Hepatocyte (in vitro differentiated cells): ENCODE measurements at regions not wholly inside any gene's neighbourhood (a gene's known extent, or its start where the extent isn't known, plus 50 kb on each side); places are given as distances from the start of the nearest gene placed in this dataset.
A peak's percentile ranks its signal among the peaks of the same experiment; 100 is the strongest.

Experiments
- DNase-seq: peaks from one replicate; pipeline ENCODE4 v3.0.0-alpha.2; 2016; ENCODE audit warnings: low spot score
- H2AFZ ChIP-seq: fragments of 200-600 bp; sonication (generic); 2 replicates; pipeline ENCODE4 v1.6.0; 2016; ENCODE audit warnings: antibody characterized with exemption, mild to moderate bottlenecking
- H3K27ac ChIP-seq: fragments of 200-600 bp; sonication (generic); 2 replicates; pipeline ENCODE4 v1.5.1; 2016; ENCODE audit warnings: mild to moderate bottlenecking
- H3K27me3 ChIP-seq: fragments of 200-600 bp; sonication (generic); 2 replicates; pipeline ENCODE4 v1.6.1; 2016
- H3K36me3 ChIP-seq: fragments of 200-600 bp; sonication (generic); replicated peaks from 2 replicates; pipeline ENCODE4 v1.5.1; 2016; ENCODE audit warnings: low read depth; ENCODE audit not compliant: insufficient read depth
- H3K4me1 ChIP-seq: fragments of 200-600 bp; sonication (generic); 2 replicates; pipeline ENCODE4 v1.5.1; 2016; ENCODE audit warnings: mild to moderate bottlenecking, moderate library complexity; ENCODE audit not compliant: insufficient read depth
- H3K4me2 ChIP-seq: fragments of 200-600 bp; sonication (generic); 2 replicates; pipeline ENCODE4 v1.6.0; 2016
- H3K4me3 ChIP-seq: fragments of 200-600 bp; sonication (generic); 2 replicates; pipeline ENCODE4 v1.5.1; 2016; ENCODE audit warnings: mild to moderate bottlenecking
- H3K79me2 ChIP-seq: fragments of 200-600 bp; sonication (generic); 2 replicates; pipeline ENCODE4 v1.6.0; 2017; ENCODE audit warnings: mild to moderate bottlenecking
- H3K9me2 ChIP-seq: fragments of 200-600 bp; sonication (generic); replicated peaks from 2 replicates; pipeline ENCODE4 v1.6.0; 2017; ENCODE audit warnings: mild to moderate bottlenecking; ENCODE audit not compliant: insufficient read depth
- H3K9me3 ChIP-seq: fragments of 200-600 bp; sonication (generic); 2 replicates; pipeline ENCODE4 v1.5.1; 2016; ENCODE audit warnings: low read depth, mild to moderate bottlenecking
- H4K20me1 ChIP-seq: fragments of 200-600 bp; sonication (generic); 2 replicates; pipeline ENCODE4 v1.6.0; 2016; ENCODE audit warnings: mild to moderate bottlenecking; ENCODE audit not compliant: insufficient read depth, poor library complexity, severe bottlenecking
- EZH2 ChIP-seq: fragments of 200-600 bp; sonication (generic); IDR thresholded peaks from 2 replicates; pipeline ENCODE4 v1.6.1; 2016; ENCODE audit warnings: antibody characterized with exemption, mild to moderate bottlenecking, borderline replicate concordance
- EZH2phosphoT487 ChIP-seq: fragments of 200-600 bp; sonication (generic); IDR thresholded peaks from one replicate; pipeline ENCODE4 v1.6.1; 2018; ENCODE audit warnings: antibody characterized with exemption, mild to moderate bottlenecking, low read depth, moderate library complexity; ENCODE audit not compliant: unreplicated experiment, severe bottlenecking
- WGBS: methylation state at CpG from one replicate; pipeline ENCODE4 v1.1.6; 2016; ENCODE audit warnings: low lambda C conversion rate; ENCODE audit errors: missing lambda C conversion rate; 5-methylcytosine and 5-hydroxymethylcytosine counted together
- TF ChIP-seq, protein P1 (sequence below): fragments of 200-600 bp; sonication (generic); IDR thresholded peaks from 2 replicates; pipeline ENCODE4 v1.5.1; 2016; ENCODE audit warnings: antibody characterized with exemption, mild to moderate bottlenecking; ENCODE audit not compliant: poor library complexity

- no peaks in the 10 kb centered on the region for H3K9me2 ChIP-seq
- DNase-seq, result no peak
- TF ChIP-seq EZH2phosphoT487, result no peak
- TF ChIP-seq, protein P1, sequence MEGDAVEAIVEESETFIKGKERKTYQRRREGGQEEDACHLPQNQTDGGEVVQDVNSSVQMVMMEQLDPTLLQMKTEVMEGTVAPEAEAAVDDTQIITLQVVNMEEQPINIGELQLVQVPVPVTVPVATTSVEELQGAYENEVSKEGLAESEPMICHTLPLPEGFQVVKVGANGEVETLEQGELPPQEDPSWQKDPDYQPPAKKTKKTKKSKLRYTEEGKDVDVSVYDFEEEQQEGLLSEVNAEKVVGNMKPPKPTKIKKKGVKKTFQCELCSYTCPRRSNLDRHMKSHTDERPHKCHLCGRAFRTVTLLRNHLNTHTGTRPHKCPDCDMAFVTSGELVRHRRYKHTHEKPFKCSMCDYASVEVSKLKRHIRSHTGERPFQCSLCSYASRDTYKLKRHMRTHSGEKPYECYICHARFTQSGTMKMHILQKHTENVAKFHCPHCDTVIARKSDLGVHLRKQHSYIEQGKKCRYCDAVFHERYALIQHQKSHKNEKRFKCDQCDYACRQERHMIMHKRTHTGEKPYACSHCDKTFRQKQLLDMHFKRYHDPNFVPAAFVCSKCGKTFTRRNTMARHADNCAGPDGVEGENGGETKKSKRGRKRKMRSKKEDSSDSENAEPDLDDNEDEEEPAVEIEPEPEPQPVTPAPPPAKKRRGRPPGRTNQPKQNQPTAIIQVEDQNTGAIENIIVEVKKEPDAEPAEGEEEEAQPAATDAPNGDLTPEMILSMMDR, result no peak
- no peak for TF ChIP-seq EZH2
- no peaks in the 10 kb centered on the region for H3K9me3 ChIP-seq
- no peaks in the 10 kb centered on the region for H3K36me3 ChIP-seq
- H3K4me1 ChIP-seq, result no peaks in the 10 kb centered on the region
- WGBS, result 94% methylated on average over 1 of the region's 1 CpG
- H3K27me3 ChIP-seq, result no peaks in the 10 kb centered on the region
- H3K79me2 ChIP-seq, result no peaks in the 10 kb centered on the region
- no peak overlapping the region for H2AFZ ChIP-seq
- H3K27ac ChIP-seq, result no peak overlapping the region
- H3K4me2 ChIP-seq, result no peak overlapping the region
- H3K4me3 ChIP-seq, result no peak overlapping the region
- no peaks in the 10 kb centered on the region for H4K20me1 ChIP-seq
Observed at GRCh38 chr21:15966651-15967050, 236.9 kb downstream of the USP25 start.

- 97% methylated on average over 5 of the region's 5 CpGs for WGBS
- no peak overlapping the region for H3K4me2 ChIP-seq
- no peak for TF ChIP-seq EZH2
- TF ChIP-seq EZH2phosphoT487, result no peak
- TF ChIP-seq, protein P1, result no peak
Observed at GRCh38 chr21:15967661-15968060, 237.9 kb downstream of the USP25 start.

GRCh38 chr21:15968776-15969310 lies 239.1 kb downstream of the USP25 start:
- TF ChIP-seq EZH2 (no peak), EZH2phosphoT487 (no peak)
- TF ChIP-seq, protein P1, result no peak
- no peak overlapping the region for H3K4me3 ChIP-seq
- WGBS, result 95% methylated on average over 1 of the region's 1 CpG
- no peaks in the 10 kb centered on the region for H3K36me3 ChIP-seq
- no peaks in the 10 kb centered on the region for H3K79me2 ChIP-seq
- H4K20me1 ChIP-seq, result no peaks in the 10 kb centered on the region
- H3K27ac ChIP-seq, result no peak overlapping the region
- no peak for DNase-seq
- H3K4me2 ChIP-seq, result no peak overlapping the region
- no peak overlapping the region for H2AFZ ChIP-seq
- H3K9me2 ChIP-seq, result no peaks in the 10 kb centered on the region
- H3K4me1 ChIP-seq, result no peaks in the 10 kb centered on the region
- no peaks in the 10 kb centered on the region for H3K9me3 ChIP-seq
- H3K27me3 ChIP-seq, result no peaks in the 10 kb centered on the region

More at GRCh38 chr21:15967661-15968060, 237.9 kb downstream of the USP25 start:
- Histone ChIP-seq H3K79me2 (no peaks in the 10 kb centered on the region), H4K20me1 (no peaks in the 10 kb centered on the region), H3K9me3 (no peaks in the 10 kb centered on the region), H3K9me2 (no peaks in the 10 kb centered on the region), H2AFZ (no peak overlapping the region), H3K4me3 (no peak overlapping the region), H3K4me1 (no peaks in the 10 kb centered on the region), H3K27ac (no peak overlapping the region), H3K27me3 (no peaks in the 10 kb centered on the region), H3K36me3 (no peaks in the 10 kb centered on the region)
- no peak for DNase-seq

- Histone ChIP-seq H3K79me2 (no peaks in the 10 kb centered on the region), H3K9me2 (no peaks in the 10 kb centered on the region), H3K27me3 (no peaks in the 10 kb centered on the region), H4K20me1 (no peaks in the 10 kb centered on the region), H3K36me3 (no peaks in the 10 kb centered on the region), H3K9me3 (no peaks in the 10 kb centered on the region), H3K4me2 (no peak overlapping the region), H2AFZ (no peak overlapping the region), H3K4me3 (no peak overlapping the region), H3K27ac (no peak overlapping the region), H3K4me1 (no peaks in the 10 kb centered on the region)
- 29% methylated on average over 1 of the region's 1 CpG for WGBS
- TF ChIP-seq EZH2 (no peak), EZH2phosphoT487 (no peak)
- TF ChIP-seq, protein P1, result peak; percentile 32
- DNase-seq, result peak; percentile 7
Observed at GRCh38 chr21:15976807-15977206, 247.0 kb downstream of the USP25 start.
